Retinal pigment epithelial cell (primary cell): ENCODE measurements at regions not wholly inside any gene's neighbourhood (a gene's known extent, or its start where the extent isn't known, plus 50 kb on each side); places are given as distances from the start of the nearest gene placed in this dataset.

ENCODE experiments used
- DNase-seq: peaks from one replicate; pipeline ENCODE4 v3.0.0-alpha.2; 2010; ENCODE audit warnings: low read depth
- H3K4me3 ChIP-seq: 2 replicates; pipeline ENCODE4 v1.5.1; 2011; ENCODE audit warnings: mild to moderate bottlenecking, low read length, control low read depth, moderate library complexity
- CTCF ChIP-seq: conservative IDR thresholded peaks from 2 replicates; pipeline ENCODE4 v1.5.1; 2011; ENCODE audit warnings: low read depth, low read length, control low read depth, inconsistent platforms

DNA sequence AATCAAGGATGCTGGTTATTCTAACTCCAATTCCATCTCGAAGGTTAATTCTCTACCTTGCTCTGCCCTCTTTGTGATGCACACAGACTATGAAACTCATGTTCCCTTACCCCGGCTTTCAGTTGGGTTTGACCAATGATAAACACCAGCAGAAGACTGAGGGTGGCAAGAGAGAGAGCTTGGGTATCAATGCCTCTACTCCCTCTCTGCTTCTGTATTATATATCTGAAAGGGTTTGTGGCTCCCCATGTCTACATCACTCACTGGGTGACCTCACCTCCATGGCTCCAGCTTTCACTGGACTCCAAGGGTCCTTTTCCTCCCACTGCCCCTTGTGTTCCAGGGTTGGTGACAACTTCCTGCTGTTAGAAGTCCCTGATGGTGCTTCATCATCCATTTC lies 659.0 kb upstream of the TBX3 start:
- no peak for DNase-seq
- TF ChIP-seq CTCF, result no peak
- no peak overlapping the region for H3K4me3 ChIP-seq

GRCh38 chr12:115341442-115341841 lies 657.5 kb upstream of the TBX3 start:
- DNase-seq, result peak; percentile 78
- no peak for TF ChIP-seq CTCF
- H3K4me3 ChIP-seq, result no peak overlapping the region

DNA sequence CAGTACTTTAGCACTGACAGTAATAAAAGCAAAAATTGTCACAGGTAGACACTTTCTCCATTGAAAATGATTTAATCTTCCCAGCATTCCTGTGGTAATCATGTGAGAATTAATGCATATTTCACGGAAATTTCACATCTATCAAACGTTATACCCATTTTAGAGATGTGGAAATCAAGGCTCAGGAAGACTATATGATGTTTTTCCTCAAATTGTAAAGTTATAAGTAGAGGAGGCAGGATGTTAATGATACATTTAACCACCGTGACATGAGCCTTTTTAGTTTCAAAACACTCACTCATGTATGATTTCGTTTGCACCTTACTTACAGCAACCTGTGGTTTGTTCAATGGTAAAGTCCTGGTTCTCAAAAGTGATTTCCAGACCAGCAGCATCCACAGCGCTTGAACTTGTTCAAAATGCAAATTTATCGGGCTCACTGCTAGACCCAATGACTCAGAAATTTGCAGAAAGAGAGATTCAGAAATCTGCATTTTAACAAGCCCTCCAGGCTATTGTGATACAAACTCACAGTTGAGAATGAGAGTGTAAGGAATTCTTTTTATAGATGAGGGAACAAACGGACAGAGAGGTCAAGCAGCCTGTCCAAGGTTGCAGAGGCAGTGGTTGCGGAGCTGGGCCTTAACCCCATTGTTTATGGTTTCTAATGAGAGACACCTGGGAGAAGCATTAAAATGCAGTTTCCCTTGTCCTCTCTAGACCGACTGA lies 654.8 kb upstream of the TBX3 start:
- no peak for TF ChIP-seq CTCF

GRCh38 chr12:115337693-115338543 lies 653.9 kb upstream of the TBX3 start:
- TF ChIP-seq CTCF, result no peak
- H3K4me3 ChIP-seq, result no peak overlapping the region
- DNase-seq, result no peak

More for the DNA sequence above, 654.8 kb upstream of the TBX3 start:
- DNase-seq, result no peak
- H3K4me3 ChIP-seq, result no peak overlapping the region

GRCh38 chr12:115336506-115336905 lies 652.5 kb upstream of the TBX3 start:
- no peak overlapping the region for H3K4me3 ChIP-seq
- no peak for DNase-seq
- no peak for TF ChIP-seq CTCF

DNA sequence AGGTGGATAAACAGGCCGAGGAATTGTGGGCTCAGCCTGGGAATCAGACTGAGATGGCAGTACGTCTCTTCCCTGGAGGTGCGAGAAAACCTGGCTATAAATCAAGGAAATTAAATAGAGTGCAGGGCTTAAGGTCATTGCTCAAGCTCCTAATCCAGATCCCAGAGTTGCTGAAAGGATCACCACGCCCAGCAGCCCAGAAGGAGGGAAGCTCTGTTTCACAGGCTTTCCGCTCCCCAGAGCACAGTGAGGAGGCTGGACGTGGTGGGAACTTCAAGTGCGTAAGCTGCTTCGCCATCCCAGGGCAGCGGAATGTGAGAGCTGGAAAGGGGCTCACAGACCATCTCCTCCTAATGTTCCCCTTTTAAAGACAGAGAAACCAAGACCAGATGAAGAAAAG lies 651.6 kb upstream of the TBX3 start:
- DNase-seq, result no peak
- no peak for TF ChIP-seq CTCF

More for the DNA sequence above, 651.6 kb upstream of the TBX3 start:
- no peak overlapping the region for H3K4me3 ChIP-seq
